A549 (cell line): ENCODE measurements at regions not wholly inside any gene's neighbourhood (a gene's known extent, or its start where the extent isn't known, plus 50 kb on each side); places are given as distances from the start of the nearest gene placed in this dataset.

Experiments used
- ATAC-seq, 2 experiments: fragments of 200-7000 bp in 1 of 2; fragments of >200 bp in 1 of 2; cut with Nextera tagmentation in 1 of 2; cut with Tn5 transposase in 1 of 2; 3 replicates each; pipeline versions ENCODE4 v1.8.0 to v1.9.1; 2018 to 2020; ENCODE audit warnings: mild to moderate bottlenecking in 1 of 2, moderate library complexity in 1 of 2
- CTCF ChIA-PET: fragments of 300-600 bp; sonication (Branson Sonifier 250); formaldehyde crosslinking; extraction: SDS; loops from one replicate; lab custom pipeline; 2021; ENCODE audit warnings: antibody characterized with exemption, inconsistent platforms; lab: Yijun Ruan, JAX
- POLR2A ChIA-PET: fragments of 350-600 bp; formaldehyde crosslinking; extraction: SDS; loops from one replicate; lab custom pipeline; 2021; ENCODE audit warnings: antibody characterized with exemption, inconsistent platforms; lab: Yijun Ruan, JAX
- DNase-seq, 2 experiments: peaks; one replicate each; pipeline versions ENCODE4 v3.0.0 to v3.0.0-alpha.2; 2011 to 2016; ENCODE audit warnings: low read depth in 1 of 2, low spot score in 1 of 2
- FAIRE-seq: peaks from 2 replicates; lab custom pipeline; 2011; peaks lifted over from hg19 to GRCh38; lab: Jason Lieb, UNC
- H3K27ac ChIP-seq, 2 experiments: fragments of >200 bp; sonication (Bioruptor Twin); formaldehyde crosslinking; 3 replicates each; pipeline ENCODE4 v1.5.1; 2016 to 2017
- H3K4me1 ChIP-seq: fragments of >200 bp; sonication (Bioruptor Twin); formaldehyde crosslinking; 3 replicates; pipeline ENCODE4 v1.6.1; 2016
- H3K4me2 ChIP-seq: fragments of >200 bp; sonication (Bioruptor Twin); formaldehyde crosslinking; 3 replicates; pipeline ENCODE4 v1.6.1; 2016
- H3K4me3 ChIP-seq: fragments of >200 bp; sonication (Bioruptor Twin); formaldehyde crosslinking; 3 replicates; pipeline ENCODE4 v1.5.1; 2016
- H3K9me3 ChIP-seq: fragments of >200 bp; sonication (Bioruptor Twin); formaldehyde crosslinking; 3 replicates; pipeline ENCODE4 v1.6.1; 2016
- BHLHE40 ChIP-seq: IDR thresholded peaks from 2 replicates; pipeline ENCODE4 v1.6.1; 2012; ENCODE audit warnings: low read depth, low read length, inconsistent platforms
- CBX8 ChIP-seq: fragments of 200-600 bp; sonication (generic); IDR thresholded peaks from 2 replicates; pipeline ENCODE4 v1.6.1; 2016
- CTCF ChIP-seq: fragments of >200 bp; sonication (Bioruptor Twin); formaldehyde crosslinking; IDR thresholded peaks from 3 replicates; pipeline ENCODE4 v1.5.1; 2016
- ESRRA ChIP-seq: fragments of 150-350 bp; IDR thresholded peaks from 2 replicates; pipeline ENCODE4 v1.6.1; 2014; ENCODE audit warnings: mild to moderate bottlenecking, low read length, borderline replicate concordance
- FOXS1 ChIP-seq: fragments of 250-450 bp; sonication (Bioruptor Pico); IDR thresholded peaks from 2 replicates; pipeline ENCODE4 v1.5.0; 2020; ENCODE audit warnings: mild to moderate bottlenecking, moderate library complexity
- HMGXB4 ChIP-seq: fragments of 250-450 bp; sonication (Bioruptor Pico); IDR thresholded peaks from 2 replicates; pipeline ENCODE4 v1.5.0; 2021; ENCODE audit warnings: mild to moderate bottlenecking, moderate library complexity, borderline replicate concordance
- HOXB13 ChIP-seq: fragments of 250-450 bp; sonication (Bioruptor Pico); IDR thresholded peaks from 2 replicates; pipeline ENCODE4 v1.5.0; 2020; ENCODE audit warnings: low read depth, mild to moderate bottlenecking, moderate library complexity
- MYC ChIP-seq: IDR thresholded peaks from 2 replicates; pipeline ENCODE4 v1.6.1; 2012; ENCODE audit warnings: mild to moderate bottlenecking, inconsistent platforms, low read length, improper control_type of control experiment, borderline replicate concordance
- NPAS2 ChIP-seq: fragments of 250-450 bp; sonication (Bioruptor Pico); IDR thresholded peaks from 2 replicates; pipeline ENCODE4 v1.8.0; 2022; ENCODE audit warnings: mild to moderate bottlenecking, moderate library complexity, borderline replicate concordance
- RAD21 ChIP-seq, 2 experiments: fragments of >200 bp in 1 of 2; sonication (Bioruptor Twin) in 1 of 2; formaldehyde crosslinking in 1 of 2; IDR thresholded peaks in 1 of 2; conservative IDR thresholded peaks in 1 of 2; 2 replicates in 1 of 2; 3 replicates in 1 of 2; pipeline ENCODE4 v1.6.1; 2012 to 2018; ENCODE audit warnings: inconsistent platforms in 1 of 2
- RCOR1 ChIP-seq: fragments of 150-350 bp; IDR thresholded peaks from 2 replicates; pipeline ENCODE4 v1.6.1; 2014; ENCODE audit warnings: antibody characterized with exemption, low read length, low read depth
- RFX5 ChIP-seq: fragments of 450-650 bp; IDR thresholded peaks from 2 replicates; pipeline ENCODE4 v1.7.1; 2014; ENCODE audit warnings: antibody characterized with exemption, mild to moderate bottlenecking, moderate library complexity
- SMC3 ChIP-seq: fragments of >200 bp; sonication (Bioruptor Twin); formaldehyde crosslinking; IDR thresholded peaks from 3 replicates; pipeline ENCODE4 v1.6.1; 2018; ENCODE audit warnings: inconsistent platforms
- WGBS: methylation state at CpG from one replicate; pipeline ENCODE4 v1.1.6; 2017; ENCODE audit errors: missing lambda C conversion rate; 5-methylcytosine and 5-hydroxymethylcytosine counted together
- TF ChIP-seq, protein P1 (sequence below): fragments of >200 bp; sonication (Bioruptor Twin); formaldehyde crosslinking; IDR thresholded peaks from 3 replicates; pipeline ENCODE4 v1.6.1; 2016

DNA sequence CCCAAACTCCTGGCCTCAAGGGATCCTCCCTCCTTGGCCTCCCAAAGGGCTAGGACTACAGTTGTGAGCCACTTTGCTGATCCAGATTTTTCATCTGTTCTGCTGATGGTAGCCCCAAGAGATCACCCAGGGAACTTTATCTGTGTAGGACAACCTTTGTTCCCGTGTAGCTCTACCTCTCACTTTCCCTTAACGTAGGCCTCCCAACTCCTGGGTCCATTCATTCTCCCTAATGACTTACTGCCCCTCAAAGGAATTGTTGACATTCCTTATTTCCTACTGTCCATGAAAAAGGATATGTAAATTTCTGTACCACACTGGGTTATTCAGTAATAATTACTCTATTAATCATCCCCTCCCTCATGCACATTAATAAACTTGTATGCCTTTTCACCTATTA lies 51.0 kb upstream of the PHF24 start:
- Histone ChIP-seq H3K9me3 (no peaks in the 10 kb centered on the region), H3K4me3 (no peak overlapping the region), H3K4me2 (no peak overlapping the region), H3K27ac (no peak overlapping the region), H3K4me1 (no peaks in the 10 kb centered on the region)
- no peak for ATAC-seq
- DNase-seq: no peak
- POLR2A ChIA-PET: no interaction called here
- CTCF ChIA-PET: interaction anchor here (1.1 to 1.3 kb wide), 3 partner anchors 28 to 88 kb away, joined by 3 read pairs; no protein-coding TSS in a partner anchor
- TF ChIP-seq, protein P1, sequence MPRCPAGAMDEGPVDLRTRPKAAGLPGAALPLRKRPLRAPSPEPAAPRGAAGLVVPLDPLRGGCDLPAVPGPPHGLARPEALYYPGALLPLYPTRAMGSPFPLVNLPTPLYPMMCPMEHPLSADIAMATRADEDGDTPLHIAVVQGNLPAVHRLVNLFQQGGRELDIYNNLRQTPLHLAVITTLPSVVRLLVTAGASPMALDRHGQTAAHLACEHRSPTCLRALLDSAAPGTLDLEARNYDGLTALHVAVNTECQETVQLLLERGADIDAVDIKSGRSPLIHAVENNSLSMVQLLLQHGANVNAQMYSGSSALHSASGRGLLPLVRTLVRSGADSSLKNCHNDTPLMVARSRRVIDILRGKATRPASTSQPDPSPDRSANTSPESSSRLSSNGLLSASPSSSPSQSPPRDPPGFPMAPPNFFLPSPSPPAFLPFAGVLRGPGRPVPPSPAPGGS: no peak
- TF ChIP-seq HMGXB4 (CRISPR knock-in tag) (no peak), RCOR1 (no peak), RAD21 (conservative IDR thresholded peaks at IDR 0.05 in 1 of 2, IDR thresholded peaks at IDR 0.05 in 1 of 2) (no peak), CTCF (no peak), FOXS1 (CRISPR knock-in tag) (no peak), RFX5 (no peak), HOXB13 (no peak), CBX8 (no peak), NPAS2 (CRISPR knock-in tag) (no peak), ESRRA (no peak), BHLHE40 (no peak)
- no peak for FAIRE-seq
- 6% methylated on average over 2 of the region's 2 CpGs for WGBS

- FAIRE-seq (peak; percentile 80), DNase-seq (peak; percentile 73 to 75), ATAC-seq (peak; percentile 99 to 100)
- CTCF ChIA-PET: interaction anchor here (0.6 to 6.1 kb wide), 97 partner anchors 9 to 728 kb away, joined by 3 to 132 read pairs (median 6); partner anchors contain the start of genes DNAJB5, FANCG, PIGO and STOML2
- WGBS: 26% methylated on average over 7 of the region's 7 CpGs
- TF ChIP-seq MYC (no peak), RAD21 (conservative IDR thresholded peaks at IDR 0.05 in 1 of 2, IDR thresholded peaks at IDR 0.05 in 1 of 2) (peak; percentile 90 to 93), CTCF (peak; percentile 89), SMC3 (peak; percentile 65)
- Histone ChIP-seq H3K27ac (no peak overlapping the region), H3K4me2 (no peak overlapping the region), H3K4me3 (no peak overlapping the region), H3K9me3 (no peaks in the 10 kb centered on the region), H3K4me1 (no peaks in the 10 kb centered on the region)
- POLR2A ChIA-PET: interaction anchor here (0.9 to 1.6 kb wide), 5 partner anchors 85 to 172 kb away, joined by 3 to 8 read pairs (median 4); partner anchors contain the start of gene DNAJB5
Observed at GRCh38 chr9:34899535-34900158, 58.4 kb upstream of the PHF24 start.
